22Rv1 (cell line): ENCODE measurements at regions not wholly inside any gene's neighbourhood (a gene's known extent, or its start where the extent isn't known, plus 50 kb on each side); places are given as distances from the start of the nearest gene placed in this dataset.

Source experiments
- ZFX ChIP-seq: fragments of 450-650 bp; IDR thresholded peaks from 2 replicates; pipeline ENCODE4 v1.6.1; 2017; ENCODE audit warnings: antibody characterized with exemption, borderline replicate concordance
- TF ChIP-seq, protein P1 (sequence below): fragments of 450-650 bp; IDR thresholded peaks from 2 replicates; pipeline ENCODE4 v1.5.1; 2017; ENCODE audit warnings: mild to moderate bottlenecking

GRCh38 chr6:169936355-169936975 lies 185.0 kb downstream of the ERMARD start:
- TF ChIP-seq, protein P1, sequence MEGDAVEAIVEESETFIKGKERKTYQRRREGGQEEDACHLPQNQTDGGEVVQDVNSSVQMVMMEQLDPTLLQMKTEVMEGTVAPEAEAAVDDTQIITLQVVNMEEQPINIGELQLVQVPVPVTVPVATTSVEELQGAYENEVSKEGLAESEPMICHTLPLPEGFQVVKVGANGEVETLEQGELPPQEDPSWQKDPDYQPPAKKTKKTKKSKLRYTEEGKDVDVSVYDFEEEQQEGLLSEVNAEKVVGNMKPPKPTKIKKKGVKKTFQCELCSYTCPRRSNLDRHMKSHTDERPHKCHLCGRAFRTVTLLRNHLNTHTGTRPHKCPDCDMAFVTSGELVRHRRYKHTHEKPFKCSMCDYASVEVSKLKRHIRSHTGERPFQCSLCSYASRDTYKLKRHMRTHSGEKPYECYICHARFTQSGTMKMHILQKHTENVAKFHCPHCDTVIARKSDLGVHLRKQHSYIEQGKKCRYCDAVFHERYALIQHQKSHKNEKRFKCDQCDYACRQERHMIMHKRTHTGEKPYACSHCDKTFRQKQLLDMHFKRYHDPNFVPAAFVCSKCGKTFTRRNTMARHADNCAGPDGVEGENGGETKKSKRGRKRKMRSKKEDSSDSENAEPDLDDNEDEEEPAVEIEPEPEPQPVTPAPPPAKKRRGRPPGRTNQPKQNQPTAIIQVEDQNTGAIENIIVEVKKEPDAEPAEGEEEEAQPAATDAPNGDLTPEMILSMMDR, result no peak
- no peak for TF ChIP-seq ZFX
